Amygdala (tissue), 56 donors: ENCODE measurements at regions not wholly inside any gene's neighbourhood (a gene's known extent, or its start where the extent isn't known, plus 50 kb on each side); places are given as distances from the start of the nearest gene placed in this dataset.

Experiments
- DNase-seq, 56 donors: peaks; one replicate each; lab custom pipeline; 2025; lab: John Stamatoyannopoulos, UW

DNA sequence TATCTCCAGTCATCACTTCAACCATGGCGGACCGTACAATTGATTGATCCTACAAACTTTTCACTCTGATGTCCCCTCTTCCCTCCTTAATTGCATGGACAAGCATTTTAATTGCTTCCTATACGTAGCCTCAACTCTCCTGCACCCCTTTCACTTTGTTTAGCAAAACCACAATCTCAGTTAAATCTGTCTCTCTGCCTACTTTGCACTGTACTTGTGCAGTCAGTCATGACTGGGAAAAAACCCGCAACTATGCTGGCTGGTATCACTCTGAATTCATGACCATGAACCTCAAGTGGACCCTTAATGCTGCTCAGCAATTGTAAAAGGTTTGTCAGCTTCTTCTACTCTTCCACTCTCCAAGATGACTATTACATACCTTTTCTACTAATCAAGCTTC is 51.7 kb upstream of the AFF2 start:
- DNase-seq, result no peak
